ENCODE measurements at regions not wholly inside any gene's neighbourhood (a gene's known extent, or its start where the extent isn't known, plus 50 kb on each side); places are given as distances from the start of the nearest gene placed in this dataset.

GRCh38 chr19:30076101-30076551, 134.1 kb downstream of the URI1 start:
- no peak for TF ChIP-seq POLR2A (IDR thresholded peaks at IDR 0.05; ENCODE audit: low read depth, low read length)
- DNase-seq (ENCODE audit: insufficient read length, low spot score) (no peak), FAIRE-seq (no peak)

GRCh38 chr19:30076751-30077670, 135.0 kb downstream of the URI1 start:
- DNase-seq (ENCODE audit: insufficient read length, low spot score) (no peak), FAIRE-seq (no peak)
- no peak for TF ChIP-seq POLR2A (IDR thresholded peaks at IDR 0.05; ENCODE audit: low read depth, low read length)

GRCh38 chr19:30077851-30078355, 135.9 kb downstream of the URI1 start:
- DNase-seq (ENCODE audit: insufficient read length, low spot score) (no peak), FAIRE-seq (no peak)
- TF ChIP-seq POLR2A (IDR thresholded peaks at IDR 0.05; ENCODE audit: low read depth, low read length): no peak

GRCh38 chr19:30078381-30078910, 136.4 kb downstream of the URI1 start:
- no peak for DNase-seq (ENCODE audit: insufficient read length, low spot score)
- no peak for FAIRE-seq
- TF ChIP-seq POLR2A (IDR thresholded peaks at IDR 0.05; ENCODE audit: low read depth, low read length): no peak

GRCh38 chr19:30079200-30079599, 137.2 kb downstream of the URI1 start:
- FAIRE-seq: no peak
- no peak for TF ChIP-seq POLR2A (IDR thresholded peaks at IDR 0.05; ENCODE audit: low read depth, low read length)
- DNase-seq (ENCODE audit: insufficient read length, low spot score): no peak

- no peak for TF ChIP-seq POLR2A (IDR thresholded peaks at IDR 0.05; ENCODE audit: low read depth, low read length)
- no peak for DNase-seq (ENCODE audit: insufficient read length, low spot score)
- FAIRE-seq: no peak
Measured at GRCh38 chr19:30082168-30082567, 140.1 kb downstream of the URI1 start.

- no peak for FAIRE-seq
Measured at GRCh38 chr19:30082611-30083010, 140.6 kb downstream of the URI1 start.

GRCh38 chr19:30083125-30083681, 141.2 kb downstream of the URI1 start:
- DNase-seq (ENCODE audit: insufficient read length, low spot score) (no peak), FAIRE-seq (no peak)
- TF ChIP-seq POLR2A (IDR thresholded peaks at IDR 0.05; ENCODE audit: low read depth, low read length): no peak

More at GRCh38 chr19:30082611-30083010, 140.6 kb downstream of the URI1 start:
- DNase-seq (ENCODE audit: insufficient read length, low spot score): no peak
- TF ChIP-seq POLR2A (IDR thresholded peaks at IDR 0.05; ENCODE audit: low read depth, low read length): no peak

GRCh38 chr19:30083701-30084156, 141.7 kb downstream of the URI1 start:
- no peak for TF ChIP-seq POLR2A (IDR thresholded peaks at IDR 0.05; ENCODE audit: low read depth, low read length)
- no peak for FAIRE-seq
- no peak for DNase-seq (ENCODE audit: insufficient read length, low spot score)

GRCh38 chr19:30084390-30084819, 142.4 kb downstream of the URI1 start:
- TF ChIP-seq POLR2A (IDR thresholded peaks at IDR 0.05; ENCODE audit: low read depth, low read length): no peak
- FAIRE-seq (no peak), DNase-seq (ENCODE audit: insufficient read length, low spot score) (no peak)

GRCh38 chr19:30085394-30085793, 143.4 kb downstream of the URI1 start:
- FAIRE-seq: no peak
- TF ChIP-seq POLR2A (IDR thresholded peaks at IDR 0.05; ENCODE audit: low read depth, low read length): no peak
- DNase-seq (ENCODE audit: insufficient read length, low spot score): no peak

GRCh38 chr19:30086220-30086619, 144.2 kb downstream of the URI1 start:
- no peak for TF ChIP-seq POLR2A (IDR thresholded peaks at IDR 0.05; ENCODE audit: low read depth, low read length)
- no peak for DNase-seq (ENCODE audit: insufficient read length, low spot score)
- FAIRE-seq: no peak

GRCh38 chr19:30086916-30087315, 144.9 kb downstream of the URI1 start:
- no peak for DNase-seq (ENCODE audit: insufficient read length, low spot score)
- FAIRE-seq: no peak
- TF ChIP-seq POLR2A (IDR thresholded peaks at IDR 0.05; ENCODE audit: low read depth, low read length): no peak
